Activated CD4-positive, alpha-beta T cell treated with anti-CD3 and anti-CD28 coated beads, Interleukin-2, amount 10 ng/mL, durations not matched to agents 7 days and 5 days (primary cell): ENCODE measurements at regions not wholly inside any gene's neighbourhood (a gene's known extent, or its start where the extent isn't known, plus 50 kb on each side); places are given as distances from the start of the nearest gene placed in this dataset.
"Not testable (repeated sequence)": the region's sequence is repeated elsewhere in the genome, so short reads cannot be mapped to it uniquely, and the experiment has no call there.

Experiments used
- CTCF ChIA-PET: fragments of 350-600 bp; sonication (Branson Sonifier 250); formaldehyde crosslinking; loops from one replicate; lab custom pipeline; 2021; ENCODE audit warnings: antibody characterized with exemption; lab: Charles Lee
- POLR2A ChIA-PET: fragments of 350-600 bp; sonication (Branson Sonifier 250); formaldehyde crosslinking; loops from one replicate; lab custom pipeline; 2021; ENCODE audit warnings: antibody characterized with exemption; lab: Charles Lee
- DNase-seq: peaks from one replicate; pipeline ENCODE4 v3.0.0-alpha.2; 2020
- H3K27ac Mint-ChIP-seq: one replicate; pipeline ENCODE4 v1.8.0; 2021; ENCODE audit warnings: mild to moderate bottlenecking, moderate library complexity, mixed read lengths
- H3K27me3 Mint-ChIP-seq: one replicate; pipeline ENCODE4 v1.8.0; 2021; ENCODE audit warnings: mixed read lengths
- H3K36me3 Mint-ChIP-seq: one replicate; pipeline ENCODE4 v1.8.0; 2021; ENCODE audit warnings: low read depth, mixed read lengths
- H3K4me1 Mint-ChIP-seq: one replicate; pipeline ENCODE4 v1.8.0; 2021; ENCODE audit warnings: mixed read lengths
- H3K4me3 Mint-ChIP-seq: one replicate; pipeline ENCODE4 v1.8.0; 2021; ENCODE audit warnings: mild to moderate bottlenecking, moderate library complexity, mixed read lengths
- H3K9me3 Mint-ChIP-seq: one replicate; pipeline ENCODE4 v1.8.0; 2021; ENCODE audit warnings: mixed read lengths

- Mint-ChIP-seq H3K9me3 (peaks cover 14% of the 10 kb centered on the region), H3K4me3 (no peak overlapping the region), H3K36me3 (no peaks in the 10 kb centered on the region), H3K27me3 (no peaks in the 10 kb centered on the region), H3K27ac (no peak overlapping the region), H3K4me1 (no peaks in the 10 kb centered on the region)
- ChIA-PET POLR2A (no interaction called here), CTCF (no interaction called here)
- no peak for DNase-seq
Measured at GRCh38 chr12:61232040-61232439, 1028.2 kb upstream of the USP15 start.

- no peaks in the 10 kb centered on the region for H3K36me3 Mint-ChIP-seq
- no peak overlapping the region for H3K4me3 Mint-ChIP-seq
- ChIA-PET POLR2A (no interaction called here), CTCF (no interaction called here)
- no peaks in the 10 kb centered on the region for H3K27me3 Mint-ChIP-seq
- no peaks in the 10 kb centered on the region for H3K4me1 Mint-ChIP-seq
- peaks cover 6% of the 10 kb centered on the region for H3K9me3 Mint-ChIP-seq
- no peak overlapping the region for H3K27ac Mint-ChIP-seq
- DNase-seq, result no peak
Measured at GRCh38 chr12:61250303-61250702, 1009.9 kb upstream of the USP15 start.

GRCh38 chr12:61251076-61251475 is 1009.1 kb upstream of the USP15 start:
- Mint-ChIP-seq H3K27me3 (no peaks in the 10 kb centered on the region), H3K27ac (no peak overlapping the region), H3K4me3 (no peak overlapping the region), H3K4me1 (no peaks in the 10 kb centered on the region), H3K36me3 (no peaks in the 10 kb centered on the region), H3K9me3 (peaks cover 6% of the 10 kb centered on the region)
- ChIA-PET POLR2A (no interaction called here), CTCF (no interaction called here)
- DNase-seq, result no peak

- POLR2A ChIA-PET, result no interaction called here
- Mint-ChIP-seq H3K4me3 (no peak overlapping the region), H3K27ac (no peak overlapping the region), H3K4me1 (no peaks in the 10 kb centered on the region), H3K9me3 (peaks cover 6% of the 10 kb centered on the region), H3K27me3 (no peaks in the 10 kb centered on the region), H3K36me3 (no peaks in the 10 kb centered on the region)
- DNase-seq, result no peak
- CTCF ChIA-PET, result no interaction called here
Measured at GRCh38 chr12:61254225-61254624, 1006.0 kb upstream of the USP15 start.

- CTCF ChIA-PET, H3K36me3 Mint-ChIP-seq: not testable (repeated sequence)
Measured at GRCh38 chr12:61264294-61264693, 995.9 kb upstream of the USP15 start.

GRCh38 chr12:61267474-61267873 is 992.7 kb upstream of the USP15 start:
- H3K36me3 Mint-ChIP-seq, result no peaks in the 10 kb centered on the region
- no peak overlapping the region for H3K4me3 Mint-ChIP-seq
- no peak overlapping the region for H3K27ac Mint-ChIP-seq
- H3K9me3 Mint-ChIP-seq, result peaks cover 30% of the 10 kb centered on the region
- H3K4me1 Mint-ChIP-seq, result no peaks in the 10 kb centered on the region
- no peaks in the 10 kb centered on the region for H3K27me3 Mint-ChIP-seq
- POLR2A ChIA-PET, result no interaction called here
- CTCF ChIA-PET, result no interaction called here
- DNase-seq, result no peak

More at GRCh38 chr12:61264294-61264693, 995.9 kb upstream of the USP15 start:
- peaks cover 27% of the 10 kb centered on the region for H3K9me3 Mint-ChIP-seq
- H3K4me1 Mint-ChIP-seq, H3K4me3 Mint-ChIP-seq, H3K27me3 Mint-ChIP-seq, DNase-seq, POLR2A ChIA-PET, H3K27ac Mint-ChIP-seq: not testable (repeated sequence)

GRCh38 chr12:61272441-61272840 is 987.8 kb upstream of the USP15 start:
- Mint-ChIP-seq H3K4me3 (no peak overlapping the region), H3K9me3 (peaks cover 7% of the 10 kb centered on the region), H3K4me1 (no peaks in the 10 kb centered on the region), H3K27me3 (no peaks in the 10 kb centered on the region), H3K27ac (no peak overlapping the region), H3K36me3 (no peaks in the 10 kb centered on the region)
- POLR2A ChIA-PET, result no interaction called here
- DNase-seq, result no peak
- CTCF ChIA-PET, result no interaction called here

GRCh38 chr12:61282790-61283575 is 977.2 kb upstream of the USP15 start:
- DNase-seq, result no peak
- Mint-ChIP-seq H3K4me1 (no peaks in the 10 kb centered on the region), H3K36me3 (no peaks in the 10 kb centered on the region), H3K4me3 (no peak overlapping the region), H3K27ac (no peak overlapping the region), H3K9me3 (peaks cover 16% of the 10 kb centered on the region), H3K27me3 (no peaks in the 10 kb centered on the region)
- ChIA-PET POLR2A (no interaction called here), CTCF (no interaction called here)

GRCh38 chr12:61290473-61290872 is 969.7 kb upstream of the USP15 start:
- H3K36me3 Mint-ChIP-seq, result no peaks in the 10 kb centered on the region
- H3K27ac Mint-ChIP-seq, result no peak overlapping the region
- H3K27me3 Mint-ChIP-seq, result no peaks in the 10 kb centered on the region
- CTCF ChIA-PET, result no interaction called here
- DNase-seq, result no peak
- H3K4me1 Mint-ChIP-seq, result no peaks in the 10 kb centered on the region
- POLR2A ChIA-PET, result no interaction called here
- no peak overlapping the region for H3K4me3 Mint-ChIP-seq
- peaks cover 14% of the 10 kb centered on the region for H3K9me3 Mint-ChIP-seq

GRCh38 chr12:61291647-61292046 is 968.6 kb upstream of the USP15 start:
- POLR2A ChIA-PET, result no interaction called here
- no peaks in the 10 kb centered on the region for H3K36me3 Mint-ChIP-seq
- H3K9me3 Mint-ChIP-seq, result peaks cover 13% of the 10 kb centered on the region
- no peaks in the 10 kb centered on the region for H3K4me1 Mint-ChIP-seq
- CTCF ChIA-PET, result no interaction called here
- H3K4me3 Mint-ChIP-seq, result no peak overlapping the region
- DNase-seq, result no peak
- H3K27ac Mint-ChIP-seq, result no peak overlapping the region
- H3K27me3 Mint-ChIP-seq, result no peaks in the 10 kb centered on the region

- H3K4me1 Mint-ChIP-seq, H3K27me3 Mint-ChIP-seq, CTCF ChIA-PET, H3K36me3 Mint-ChIP-seq, DNase-seq, H3K9me3 Mint-ChIP-seq, H3K4me3 Mint-ChIP-seq, H3K27ac Mint-ChIP-seq, POLR2A ChIA-PET: not testable (repeated sequence)
Measured at GRCh38 chr12:61294011-61294410, 966.2 kb upstream of the USP15 start.

- no peak for DNase-seq
- H3K36me3 Mint-ChIP-seq, result no peaks in the 10 kb centered on the region
- H3K4me1 Mint-ChIP-seq, result no peaks in the 10 kb centered on the region
- H3K9me3 Mint-ChIP-seq, result peaks cover 3% of the 10 kb centered on the region
- H3K27ac Mint-ChIP-seq, result no peak overlapping the region
- H3K4me3 Mint-ChIP-seq, result no peak overlapping the region
- POLR2A ChIA-PET, result no interaction called here
- CTCF ChIA-PET, result no interaction called here
- H3K27me3 Mint-ChIP-seq, result no peaks in the 10 kb centered on the region
Measured at GRCh38 chr12:61301817-61302216, 958.4 kb upstream of the USP15 start.

- no peaks in the 10 kb centered on the region for H3K4me1 Mint-ChIP-seq
- H3K27me3 Mint-ChIP-seq, result no peaks in the 10 kb centered on the region
- DNase-seq, result no peak
- no peak overlapping the region for H3K4me3 Mint-ChIP-seq
- H3K36me3 Mint-ChIP-seq, result no peaks in the 10 kb centered on the region
- H3K27ac Mint-ChIP-seq, result no peak overlapping the region
- ChIA-PET CTCF (no interaction called here), POLR2A (no interaction called here)
- H3K9me3 Mint-ChIP-seq, result peaks cover 3% of the 10 kb centered on the region
Measured at GRCh38 chr12:61302282-61302681, 957.9 kb upstream of the USP15 start.

- no peak for DNase-seq
- Mint-ChIP-seq H3K27ac (no peak overlapping the region), H3K9me3 (no peaks in the 10 kb centered on the region), H3K4me3 (no peak overlapping the region), H3K4me1 (no peaks in the 10 kb centered on the region), H3K27me3 (no peaks in the 10 kb centered on the region), H3K36me3 (no peaks in the 10 kb centered on the region)
- CTCF ChIA-PET, result no interaction called here
- POLR2A ChIA-PET, result no interaction called here
Measured at GRCh38 chr12:61308220-61308619, 952.0 kb upstream of the USP15 start.
